IPS-15b (cell line): ENCODE measurements at regions not wholly inside any gene's neighbourhood (a gene's known extent, or its start where the extent isn't known, plus 50 kb on each side); places are given as distances from the start of the nearest gene placed in this dataset.

Experiments used
- H3K27me3 ChIP-seq: one replicate; pipeline ENCODE4 v1.6.1; 2013; ENCODE audit warnings: low read length; ENCODE audit not compliant: control insufficient read depth, insufficient read depth
- H3K36me3 ChIP-seq: one replicate; pipeline ENCODE4 v1.6.1; 2013; ENCODE audit warnings: low read length; ENCODE audit not compliant: control insufficient read depth, insufficient read depth
- H3K4me1 ChIP-seq: one replicate; pipeline ENCODE4 v1.6.1; 2013; ENCODE audit warnings: mild to moderate bottlenecking, low read length; ENCODE audit not compliant: control insufficient read depth, insufficient read depth
- H3K4me3 ChIP-seq: one replicate; pipeline ENCODE4 v1.5.1; 2013; ENCODE audit warnings: low read depth, low read length
- H3K9ac ChIP-seq: one replicate; pipeline ENCODE4 v1.6.1; 2013; ENCODE audit warnings: low read depth, mild to moderate bottlenecking, low read length
- H3K9me3 ChIP-seq: one replicate; pipeline ENCODE4 v1.6.1; 2013; ENCODE audit warnings: mild to moderate bottlenecking, low read length; ENCODE audit not compliant: control insufficient read depth, insufficient read depth

DNA sequence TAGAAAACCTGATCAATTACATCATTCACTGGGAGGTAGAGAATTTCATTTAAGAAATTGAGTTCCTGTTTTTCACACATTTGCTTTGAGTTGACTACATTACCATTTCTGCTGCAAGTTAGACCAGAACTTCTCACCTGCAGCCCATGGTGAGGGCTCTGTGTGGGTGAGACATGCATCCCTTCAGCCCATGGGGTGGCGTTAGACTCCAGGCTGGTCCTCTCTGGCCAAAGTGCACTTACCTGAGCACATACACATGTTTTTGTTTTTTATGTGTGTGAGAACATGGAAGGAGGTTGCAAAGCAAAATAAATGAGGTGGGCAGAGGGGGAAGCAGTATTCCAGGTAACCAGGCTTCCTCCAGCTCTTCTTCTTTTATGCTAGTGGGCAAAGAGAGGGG, 470.2 kb downstream of the PMP22 start:
- Histone ChIP-seq H3K9me3 (no peaks in the 10 kb centered on the region), H3K4me3 (no peak overlapping the region), H3K27me3 (no peaks in the 10 kb centered on the region), H3K36me3 (no peaks in the 10 kb centered on the region), H3K9ac (no peak overlapping the region), H3K4me1 (no peaks in the 10 kb centered on the region)

- Histone ChIP-seq H3K9ac (no peak overlapping the region), H3K36me3 (no peaks in the 10 kb centered on the region), H3K4me1 (no peaks in the 10 kb centered on the region), H3K4me3 (no peak overlapping the region), H3K27me3 (no peaks in the 10 kb centered on the region), H3K9me3 (no peaks in the 10 kb centered on the region)
Measured at GRCh38 chr17:14793237-14793636, 471.9 kb downstream of the PMP22 start.

DNA sequence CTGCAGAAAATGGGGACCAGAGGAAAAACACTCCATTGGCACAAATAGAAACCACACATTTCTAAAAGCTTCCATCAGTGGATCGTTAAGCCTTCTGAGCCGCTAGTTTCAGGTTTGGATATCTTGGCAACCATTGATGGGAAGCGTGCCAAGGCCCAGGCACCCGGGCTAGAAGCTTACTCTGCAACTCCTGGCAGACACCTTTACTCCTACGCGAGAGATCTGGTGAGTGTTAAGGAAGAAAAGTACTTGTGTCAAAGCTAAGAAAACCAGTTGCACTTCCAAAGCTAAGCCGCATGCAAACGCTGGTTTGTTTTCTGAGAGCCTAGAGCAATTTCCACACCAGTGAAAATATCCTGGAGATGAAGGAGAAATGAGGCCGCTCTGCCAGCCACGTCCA, 472.4 kb downstream of the PMP22 start:
- no peak overlapping the region for H3K9ac ChIP-seq
- H3K27me3 ChIP-seq, result no peaks in the 10 kb centered on the region
- no peaks in the 10 kb centered on the region for H3K9me3 ChIP-seq
- no peaks in the 10 kb centered on the region for H3K4me1 ChIP-seq
- H3K4me3 ChIP-seq, result no peak overlapping the region
- no peaks in the 10 kb centered on the region for H3K36me3 ChIP-seq

DNA sequence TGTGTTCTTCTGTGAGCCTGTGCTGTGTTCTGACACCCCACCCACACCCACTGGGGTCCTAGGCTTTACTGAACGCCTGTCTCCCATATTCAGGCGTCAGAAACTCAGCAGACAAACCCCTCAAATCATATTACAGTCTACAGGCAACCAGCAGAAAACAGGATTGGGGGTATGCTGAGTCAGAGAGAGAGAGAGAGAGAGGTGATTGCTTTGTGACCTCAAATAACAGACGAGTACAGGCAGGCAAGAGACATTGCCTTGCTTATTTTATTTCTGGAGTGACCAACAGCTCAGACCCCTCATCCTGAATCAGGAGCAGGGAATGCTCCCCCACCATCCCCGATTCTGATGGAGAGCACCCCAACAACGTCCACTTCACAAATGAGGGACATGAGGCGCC, 473.9 kb downstream of the PMP22 start:
- H3K4me1 ChIP-seq, result no peaks in the 10 kb centered on the region
- no peaks in the 10 kb centered on the region for H3K27me3 ChIP-seq
- H3K9me3 ChIP-seq, result no peaks in the 10 kb centered on the region
- H3K36me3 ChIP-seq, result no peaks in the 10 kb centered on the region
- no peak overlapping the region for H3K9ac ChIP-seq
- no peak overlapping the region for H3K4me3 ChIP-seq

DNA sequence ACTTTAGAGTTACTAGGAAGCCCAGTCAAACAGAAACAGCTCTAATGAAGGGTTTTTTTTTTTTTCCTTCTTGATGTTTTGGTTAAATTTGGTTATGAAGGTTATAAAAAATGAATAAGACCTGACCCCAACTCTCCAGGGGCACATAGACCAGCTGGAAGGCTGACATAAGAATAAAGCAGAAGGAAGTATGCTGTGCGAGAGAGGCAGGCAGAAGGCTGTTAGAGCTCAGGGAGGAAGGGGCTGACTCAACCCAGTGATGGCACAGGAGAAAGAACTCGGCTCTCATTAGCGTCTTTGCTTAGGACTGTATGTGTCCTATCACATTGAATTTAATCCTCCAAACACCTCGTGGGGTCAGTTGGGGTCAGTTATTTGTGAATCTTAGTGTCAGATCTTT, 474.6 kb downstream of the PMP22 start:
- H3K27me3 ChIP-seq, result no peaks in the 10 kb centered on the region
- H3K4me3 ChIP-seq, result no peak overlapping the region
- H3K9me3 ChIP-seq, result no peaks in the 10 kb centered on the region
- H3K36me3 ChIP-seq, result no peaks in the 10 kb centered on the region
- no peak overlapping the region for H3K9ac ChIP-seq
- H3K4me1 ChIP-seq, result no peaks in the 10 kb centered on the region

- H3K4me3 ChIP-seq, result no peak overlapping the region
- H3K9me3 ChIP-seq, result no peaks in the 10 kb centered on the region
- H3K4me1 ChIP-seq, result peaks cover 9% of the 10 kb centered on the region
- no peaks in the 10 kb centered on the region for H3K36me3 ChIP-seq
- H3K9ac ChIP-seq, result no peak overlapping the region
- H3K27me3 ChIP-seq, result no peaks in the 10 kb centered on the region
Measured at GRCh38 chr17:14784997-14785696, 480.0 kb downstream of the PMP22 start.

DNA sequence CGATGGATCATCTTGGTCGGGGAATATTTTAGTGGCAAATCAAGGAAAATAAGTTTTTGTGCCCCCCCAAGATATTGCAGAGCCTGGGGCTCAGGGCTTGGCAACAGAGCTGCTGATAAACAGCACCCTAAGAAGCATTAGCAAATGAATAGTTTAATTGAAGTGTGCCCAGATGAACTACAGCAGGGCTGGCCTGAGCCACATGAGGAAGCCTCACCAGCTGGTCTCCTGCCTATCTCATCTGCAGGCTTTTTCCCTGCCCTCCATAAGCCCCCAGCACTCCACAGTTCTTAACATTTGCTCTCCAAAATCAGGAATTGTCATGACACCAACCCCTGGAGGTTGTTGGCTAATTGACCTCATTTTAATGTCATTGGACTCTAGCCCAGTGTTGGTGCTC, 480.2 kb downstream of the HS3ST3B1 start:
- H3K4me3 ChIP-seq, result no peak overlapping the region
- no peaks in the 10 kb centered on the region for H3K9me3 ChIP-seq
- no peaks in the 10 kb centered on the region for H3K27me3 ChIP-seq
- H3K9ac ChIP-seq, result no peak overlapping the region
- peaks cover 19% of the 10 kb centered on the region for H3K4me1 ChIP-seq
- no peaks in the 10 kb centered on the region for H3K36me3 ChIP-seq

- no peak overlapping the region for H3K9ac ChIP-seq
- peaks cover 19% of the 10 kb centered on the region for H3K4me1 ChIP-seq
- no peaks in the 10 kb centered on the region for H3K27me3 ChIP-seq
- H3K36me3 ChIP-seq, result no peaks in the 10 kb centered on the region
- peak overlapping the region; percentile 18 for H3K4me3 ChIP-seq
- H3K9me3 ChIP-seq, result no peaks in the 10 kb centered on the region
Measured at GRCh38 chr17:14780097-14780651, 479.3 kb downstream of the HS3ST3B1 start.

DNA sequence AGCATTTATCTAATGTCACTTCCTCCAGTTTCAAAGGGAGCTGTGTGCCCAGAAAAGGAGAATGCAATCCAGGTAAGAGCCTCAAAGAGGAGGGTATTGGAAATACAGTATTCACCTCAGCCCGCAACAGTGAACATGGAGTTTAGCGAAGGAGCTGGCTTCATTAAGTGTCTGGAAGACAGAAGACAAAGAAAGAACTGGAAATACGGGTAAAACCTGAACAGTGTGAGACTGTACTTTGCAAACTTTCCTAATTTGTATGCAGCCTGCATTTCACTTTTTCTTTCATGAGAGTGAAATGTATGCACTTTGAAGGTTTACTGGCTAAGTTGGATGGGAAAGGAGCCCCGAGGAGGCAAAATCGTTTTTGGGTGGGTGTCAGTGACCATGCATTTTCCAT, 478.4 kb downstream of the HS3ST3B1 start:
- H3K4me1 ChIP-seq, result peaks cover 19% of the 10 kb centered on the region
- H3K9ac ChIP-seq, result no peak overlapping the region
- no peaks in the 10 kb centered on the region for H3K36me3 ChIP-seq
- H3K27me3 ChIP-seq, result no peaks in the 10 kb centered on the region
- H3K9me3 ChIP-seq, result no peaks in the 10 kb centered on the region
- H3K4me3 ChIP-seq, result no peak overlapping the region

DNA sequence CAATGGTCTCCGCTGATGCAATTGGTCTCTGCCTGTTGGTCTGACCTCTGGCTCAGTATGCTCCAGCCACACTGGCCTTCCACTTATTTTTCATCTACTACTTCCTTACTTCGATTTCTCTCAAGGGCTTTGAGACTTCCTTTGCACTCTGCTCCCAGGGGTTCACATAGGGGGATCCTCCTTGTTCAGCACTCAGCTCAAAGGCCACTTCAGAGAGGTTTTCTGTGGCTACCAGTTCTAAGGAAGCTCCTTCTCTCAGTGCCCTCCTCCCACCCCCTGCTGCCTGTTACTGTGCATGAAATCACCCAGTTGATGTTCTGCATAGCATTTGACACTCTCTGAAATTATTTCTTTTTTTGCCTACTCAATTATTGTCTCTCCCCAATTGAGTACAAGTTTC, 476.4 kb downstream of the HS3ST3B1 start:
- H3K9me3 ChIP-seq, result no peaks in the 10 kb centered on the region
- H3K27me3 ChIP-seq, result no peaks in the 10 kb centered on the region
- H3K4me1 ChIP-seq, result peaks cover 19% of the 10 kb centered on the region
- H3K9ac ChIP-seq, result no peak overlapping the region
- H3K4me3 ChIP-seq, result no peak overlapping the region
- H3K36me3 ChIP-seq, result no peaks in the 10 kb centered on the region

GRCh38 chr17:14776791-14777190, 475.9 kb downstream of the HS3ST3B1 start:
- Histone ChIP-seq H3K27me3 (no peaks in the 10 kb centered on the region), H3K9ac (no peak overlapping the region), H3K4me1 (peaks cover 19% of the 10 kb centered on the region), H3K36me3 (no peaks in the 10 kb centered on the region), H3K9me3 (no peaks in the 10 kb centered on the region), H3K4me3 (no peak overlapping the region)

DNA sequence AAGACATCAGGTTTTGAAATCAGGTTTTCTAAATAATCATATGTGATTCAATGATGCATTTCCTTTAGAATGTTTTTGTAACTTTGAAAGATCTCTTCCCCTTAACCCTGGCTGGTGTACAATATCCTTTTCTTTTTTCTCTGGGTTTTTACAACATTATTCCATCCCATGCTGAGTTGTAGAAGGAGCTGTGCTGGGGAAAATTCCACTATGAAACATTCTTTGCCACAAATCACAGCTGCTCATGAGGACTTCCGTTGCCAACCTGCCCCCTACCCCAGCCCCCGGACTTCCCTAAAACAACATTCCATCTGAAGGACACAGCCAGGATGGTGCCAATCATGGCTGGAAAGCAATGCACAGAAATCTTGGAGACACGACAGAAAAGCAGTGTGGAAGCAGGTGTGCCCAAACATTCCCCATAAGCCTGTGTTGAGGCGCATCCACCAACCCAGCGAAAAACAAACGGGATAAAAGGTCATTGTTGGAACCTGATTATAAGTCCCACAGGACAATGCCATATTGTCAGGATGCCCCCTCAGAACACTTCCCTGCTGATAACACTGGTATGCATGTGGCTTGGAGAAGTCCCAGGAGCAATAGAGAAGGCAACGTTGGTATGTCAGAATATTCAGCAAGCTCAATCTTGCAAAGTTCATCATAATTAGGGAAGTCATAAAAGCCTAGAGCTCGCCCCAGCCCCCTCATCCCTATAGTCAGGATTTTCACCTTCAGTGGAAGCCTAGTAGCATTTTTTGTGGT, 475.0 kb downstream of the HS3ST3B1 start:
- H3K27me3 ChIP-seq, result no peaks in the 10 kb centered on the region
- H3K9ac ChIP-seq, result no peak overlapping the region
- H3K36me3 ChIP-seq, result no peaks in the 10 kb centered on the region
- H3K4me1 ChIP-seq, result peaks cover 17% of the 10 kb centered on the region
- no peak overlapping the region for H3K4me3 ChIP-seq
- H3K9me3 ChIP-seq, result no peaks in the 10 kb centered on the region
